HG03442 (cell line): ENCODE measurements at regions not wholly inside any gene's neighbourhood (a gene's known extent, or its start where the extent isn't known, plus 50 kb on each side); places are given as distances from the start of the nearest gene placed in this dataset.
"Not testable (repeated sequence)": the region's sequence is repeated elsewhere in the genome, so short reads cannot be mapped to it uniquely, and the experiment has no call there.

Source experiments
- ATAC-seq: cut with Tn5 transposase; IDR thresholded peaks from one replicate; pipeline ENCODE4 v1.9.1; 2021; ENCODE audit warnings: mild to moderate bottlenecking, moderate library complexity; ENCODE audit not compliant: unreplicated experiment

GRCh38 chrX:2640436-2641150, 50.5 kb upstream of the CD99 start:
- ATAC-seq, result no peak

DNA sequence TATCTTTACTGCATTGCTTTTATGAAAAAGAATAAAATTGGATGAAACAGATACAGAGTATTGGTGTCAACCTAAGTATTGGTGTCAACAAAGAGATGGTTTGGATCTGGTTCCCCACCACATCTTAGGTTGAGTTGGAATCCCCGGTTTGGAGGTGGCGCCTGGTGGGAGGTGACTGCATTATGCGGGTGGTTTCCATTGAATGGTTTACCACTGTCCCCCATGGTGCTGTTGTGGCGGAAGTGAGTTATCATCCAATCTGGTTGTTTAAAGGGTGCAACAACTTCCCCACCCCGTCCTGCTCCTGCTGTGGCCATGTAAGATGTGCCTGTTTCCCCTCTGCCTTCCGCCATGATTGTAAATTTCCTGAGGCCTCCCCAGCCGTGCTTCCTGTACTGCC, 52.8 kb upstream of the CD99 start:
- ATAC-seq, result no peak

DNA sequence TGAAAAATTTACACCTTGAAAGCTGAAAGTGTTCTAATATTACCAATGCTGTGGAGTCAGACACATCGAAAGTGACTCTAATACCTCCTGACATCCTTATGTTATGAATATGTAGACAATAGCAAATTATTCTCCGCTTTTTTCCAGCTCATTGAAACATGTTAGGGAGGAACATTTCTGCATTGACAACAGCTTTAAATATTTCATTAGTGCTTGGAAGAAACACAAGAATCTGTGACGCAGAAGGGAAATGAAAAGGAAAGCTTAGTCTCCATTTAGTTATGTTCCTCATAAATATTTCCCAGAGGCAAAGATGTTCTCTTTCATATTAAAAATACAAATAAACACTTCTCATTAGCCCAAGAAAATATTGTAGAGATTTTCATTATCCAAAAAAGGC, 55.8 kb upstream of the CD99 start:
- no peak for ATAC-seq

GRCh38 chrX:2632533-2633504, 58.3 kb upstream of the CD99 start:
- peak; percentile 50 for ATAC-seq

DNA sequence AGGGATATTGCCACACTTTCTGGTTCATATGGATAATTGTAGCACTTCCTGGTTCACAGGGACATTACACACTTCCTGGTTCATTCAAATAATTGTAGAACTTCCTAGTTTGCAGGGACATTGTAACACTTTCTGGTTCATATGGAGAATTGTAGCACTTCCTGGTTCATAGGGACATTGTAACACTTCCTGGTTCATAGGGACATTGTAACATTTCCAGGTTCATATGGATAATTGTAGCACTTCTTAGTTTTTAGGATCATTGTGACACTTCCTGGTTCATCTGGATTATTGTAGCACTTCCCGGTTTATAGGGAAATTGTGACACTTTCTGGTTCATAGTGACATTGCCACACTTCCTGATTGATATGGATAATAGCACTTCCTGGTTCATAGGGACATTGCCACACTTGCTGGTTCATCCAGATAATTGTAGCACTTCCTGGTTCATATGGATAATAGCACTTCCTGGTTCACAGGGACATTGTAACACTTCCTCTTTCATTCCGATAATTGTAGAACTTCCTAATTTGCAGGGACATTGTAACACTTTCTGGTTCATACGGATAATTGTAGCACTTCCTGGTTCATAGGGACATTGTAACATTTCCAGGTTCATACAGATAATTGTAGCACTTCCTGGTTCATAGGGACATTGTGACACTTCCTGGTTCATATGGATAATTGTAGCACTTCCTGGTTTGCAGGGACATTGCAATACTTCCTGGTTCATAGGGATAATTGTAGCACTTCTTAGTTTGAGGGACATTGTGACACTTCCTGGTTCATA, 59.2 kb upstream of the CD99 start:
- ATAC-seq, result no peak

- ATAC-seq, result not testable (repeated sequence)
These were observed 60.0 kb upstream of the CD99 start for GRCh38 chrX:2630935-2631742.

DNA sequence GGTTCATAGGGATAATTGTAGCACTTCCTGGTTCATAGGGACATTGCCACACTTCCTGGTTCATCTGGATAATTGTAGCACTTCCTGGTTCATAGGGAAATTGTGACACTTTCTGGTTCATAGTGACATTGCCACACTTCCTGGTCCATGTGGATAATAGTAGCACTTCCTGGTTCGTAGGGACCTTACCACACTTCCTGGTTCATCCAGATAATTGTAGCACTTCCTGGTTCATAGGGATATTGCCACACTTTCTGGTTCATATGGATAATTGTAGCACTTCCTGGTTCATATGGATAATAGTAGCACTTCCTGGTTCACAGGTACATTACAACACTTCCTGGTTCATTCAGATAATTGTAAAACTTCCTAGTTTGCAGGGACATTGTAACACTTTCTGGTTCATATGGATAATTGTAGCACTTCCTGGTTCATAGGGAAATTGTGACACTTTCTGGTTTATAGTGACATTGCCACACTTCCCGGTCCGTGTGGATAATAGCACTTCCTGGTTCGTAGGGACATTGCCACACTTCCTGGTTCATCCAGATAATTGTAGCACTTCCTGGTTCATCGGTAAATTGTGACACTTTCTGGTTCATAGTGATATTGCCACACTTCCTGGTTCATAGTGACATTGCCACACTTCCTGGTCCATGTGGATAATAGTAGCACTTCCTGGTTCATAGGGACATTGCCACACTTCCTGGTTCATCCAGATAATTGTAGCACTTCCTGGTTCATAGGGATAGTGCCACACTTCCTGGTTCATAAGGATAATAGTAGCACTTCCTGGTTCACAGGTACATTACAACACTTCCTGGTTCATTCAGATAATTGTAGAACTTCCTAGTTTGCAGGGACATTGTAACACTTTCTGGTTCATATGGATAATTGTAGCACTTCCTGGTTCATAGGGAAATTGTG, 60.8 kb upstream of the CD99 start:
- ATAC-seq, result not testable (repeated sequence)

DNA sequence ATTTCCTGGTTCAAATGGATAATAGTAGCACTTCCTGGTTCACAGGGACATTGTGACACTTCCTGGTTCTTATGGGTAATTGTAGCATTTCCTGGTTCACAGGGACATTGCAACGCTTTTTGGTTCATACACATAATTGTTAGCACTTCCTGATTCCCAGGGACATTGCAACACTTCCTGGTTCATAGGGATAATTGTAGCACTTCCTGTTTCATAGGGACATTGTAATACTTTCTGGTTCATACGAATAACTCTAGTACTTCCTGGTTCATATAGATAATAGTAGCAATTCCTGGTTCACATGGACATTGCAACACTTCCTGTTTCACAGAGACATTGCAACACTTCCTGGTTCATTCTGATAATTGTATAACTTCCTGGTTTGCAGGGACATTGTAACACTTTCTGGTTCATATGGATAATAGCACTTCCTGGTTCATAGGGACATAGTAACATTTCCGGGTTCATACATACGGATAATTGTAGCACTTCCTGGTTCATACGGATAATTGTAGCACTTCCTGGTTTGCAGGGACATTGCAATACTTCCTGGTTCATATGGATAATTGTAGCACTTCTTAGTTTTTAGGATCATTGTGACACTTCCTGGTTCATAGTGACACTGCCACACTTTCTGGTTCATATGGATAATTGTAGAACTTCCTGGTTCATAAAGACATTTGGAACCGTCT, 61.6 kb upstream of the CD99 start:
- ATAC-seq, result no peak

DNA sequence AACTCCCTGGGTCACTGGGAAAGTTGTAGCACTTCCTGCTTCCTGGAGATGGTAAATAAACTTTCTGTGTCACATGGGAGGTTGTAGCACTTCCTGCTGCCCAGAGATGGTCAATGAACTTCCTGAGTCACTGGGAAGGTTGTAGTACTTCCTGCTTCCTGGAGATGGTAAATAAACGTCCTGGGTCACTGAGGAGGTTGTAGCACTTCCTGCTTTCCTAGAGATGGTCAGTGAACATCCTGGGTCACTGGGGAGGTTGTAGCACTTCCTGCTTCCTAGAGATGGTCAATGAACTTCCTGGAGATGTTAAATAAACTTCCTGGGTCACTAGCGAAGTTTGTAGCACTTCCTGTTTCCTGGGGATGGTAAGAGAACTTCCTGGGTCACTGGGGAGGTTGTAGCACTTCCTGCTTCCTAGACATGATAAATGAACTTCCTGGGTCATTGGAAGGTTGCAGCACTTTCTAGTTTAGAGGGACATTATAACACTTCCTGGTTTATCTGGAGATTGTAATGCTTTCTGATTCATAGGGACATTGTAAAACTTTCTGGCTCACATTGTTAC, 62.3 kb upstream of the CD99 start:
- no peak for ATAC-seq

GRCh38 chrX:2627272-2627867, 63.7 kb upstream of the CD99 start:
- ATAC-seq, result peak; percentile 79

DNA sequence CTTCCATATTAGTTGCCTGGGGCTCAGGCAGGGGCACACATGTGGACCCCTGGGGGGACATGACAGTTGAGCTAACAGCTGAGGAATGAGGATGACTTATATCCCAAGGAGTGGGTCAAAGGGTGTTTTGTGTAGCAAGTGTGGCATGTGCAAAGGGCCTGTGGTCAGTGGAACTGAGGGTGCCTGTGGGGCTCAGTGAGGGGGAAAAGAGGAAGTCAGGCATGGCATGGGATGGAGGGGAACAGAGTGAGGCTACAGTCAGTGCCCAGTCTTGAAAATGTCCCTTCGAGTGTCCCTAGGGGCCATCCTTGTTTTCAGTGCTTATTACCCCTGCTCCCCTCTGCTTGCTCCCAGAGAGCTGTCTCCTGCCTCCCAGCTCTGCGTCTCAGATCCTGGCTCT, 64.3 kb upstream of the CD99 start:
- ATAC-seq, result no peak

DNA sequence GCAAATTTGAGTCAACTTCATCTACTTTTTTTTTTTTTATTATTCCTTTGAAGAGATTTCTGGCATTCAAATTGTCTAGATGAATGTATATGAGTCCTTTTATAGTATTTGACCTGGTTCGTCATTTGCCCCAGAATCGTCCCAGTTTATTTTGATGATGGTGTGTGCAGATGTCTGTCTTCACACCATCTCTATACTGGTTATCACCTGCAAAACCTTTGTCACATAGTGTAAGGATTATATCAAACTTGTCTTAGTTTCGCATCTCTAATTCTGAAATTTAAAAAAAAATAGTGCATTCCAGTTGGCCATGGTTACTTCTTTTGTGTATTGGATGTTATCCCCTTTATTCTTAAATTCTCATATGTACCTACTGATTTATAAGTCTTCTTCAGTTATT, 70.5 kb upstream of the CD99 start:
- ATAC-seq, result no peak

GRCh38 chrX:2618516-2618915, 72.6 kb upstream of the CD99 start:
- ATAC-seq, result no peak

DNA sequence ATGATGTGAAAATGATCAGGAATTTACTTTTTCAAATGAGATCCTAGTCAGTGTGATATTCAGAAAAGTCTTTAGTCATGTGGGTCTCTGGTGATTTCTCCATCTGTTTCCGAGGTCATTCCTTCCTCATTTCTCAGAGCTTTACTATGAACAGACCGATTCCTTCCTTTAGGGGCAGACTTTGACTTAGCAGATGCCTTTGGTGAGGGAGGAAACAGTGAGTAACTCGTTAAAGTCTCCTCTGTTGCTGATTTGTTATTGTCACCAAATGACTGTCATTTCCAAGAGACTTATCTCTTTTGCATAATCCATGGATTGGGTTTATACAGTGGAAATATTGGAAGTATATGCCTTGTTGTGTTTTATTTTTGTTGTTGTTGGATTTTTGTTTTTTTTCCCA, 76.2 kb upstream of the CD99 start:
- ATAC-seq, result no peak

DNA sequence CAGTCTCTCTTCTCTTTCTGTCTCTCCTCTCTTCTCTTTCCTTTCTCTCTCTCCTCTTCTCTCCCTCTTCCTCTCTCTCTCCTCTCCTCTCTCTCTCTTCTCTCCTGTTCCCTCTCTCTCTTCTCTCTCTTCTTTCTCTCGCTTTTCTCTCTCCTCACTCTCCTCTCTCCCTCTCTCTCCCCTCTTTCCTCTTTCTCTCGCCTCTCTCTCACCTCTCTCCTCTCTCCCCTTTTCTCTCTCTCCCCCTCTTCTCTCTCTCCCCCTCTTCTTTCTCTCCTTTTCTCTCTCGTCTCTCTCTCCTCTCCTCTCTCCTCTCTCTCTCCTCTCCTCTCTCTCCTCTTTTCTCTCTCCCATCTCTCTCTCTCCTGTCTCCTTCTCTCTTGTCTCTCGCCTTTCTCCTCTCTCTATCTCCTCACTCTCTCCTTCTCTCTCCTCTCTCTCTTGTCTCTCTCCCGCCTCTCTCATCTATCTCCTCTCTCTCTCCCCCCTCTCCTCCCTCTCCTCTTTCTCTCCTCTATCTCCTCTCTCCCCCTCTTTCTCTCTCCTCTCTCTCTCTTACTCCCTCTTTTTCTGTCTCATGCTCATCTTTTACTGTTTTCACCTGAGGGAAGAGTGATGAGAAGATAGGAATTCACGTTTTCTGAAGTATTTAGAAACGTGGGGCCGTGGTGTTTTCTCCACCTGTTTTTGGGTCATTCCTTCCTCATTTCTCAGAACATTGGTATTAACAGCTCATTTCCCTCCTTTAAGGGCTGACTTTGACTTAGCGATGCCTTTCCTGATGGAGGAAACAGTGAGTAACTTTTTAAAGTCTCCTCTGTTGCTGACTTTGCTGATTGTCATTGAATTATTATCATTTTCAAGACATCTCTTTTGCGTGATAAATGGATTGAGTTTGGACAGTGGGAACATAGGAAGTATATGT, 80.6 kb upstream of the CD99 start:
- no peak for ATAC-seq

GRCh38 chrX:2609431-2610238, 81.5 kb upstream of the CD99 start:
- peak; percentile 32 for ATAC-seq
